Kidney capillary endothelial cell (primary cell): ENCODE measurements at regions not wholly inside any gene's neighbourhood (a gene's known extent, or its start where the extent isn't known, plus 50 kb on each side); places are given as distances from the start of the nearest gene placed in this dataset.
A peak's percentile ranks its signal among the peaks of the same experiment; 100 is the strongest.
"Not testable (repeated sequence)": the region's sequence is repeated elsewhere in the genome, so short reads cannot be mapped to it uniquely, and the experiment has no call there.

Experiments
- DNase-seq: peaks from one replicate; pipeline ENCODE4 v3.0.0-alpha.2; 2018; ENCODE audit warnings: low spot score

- no peak for DNase-seq
Observed at GRCh38 chr3:115254492-115255196, 107.6 kb upstream of the ZBTB20 start.

- DNase-seq: no peak
Observed at GRCh38 chr3:115255197-115255585, 108.1 kb upstream of the ZBTB20 start.

GRCh38 chr3:115270849-115271248 is 123.8 kb upstream of the ZBTB20 start:
- DNase-seq: no peak

- peak; percentile 67 for DNase-seq
Observed at GRCh38 chr3:115272036-115272824, 125.1 kb upstream of the ZBTB20 start.

GRCh38 chr3:115275896-115276295 is 128.8 kb upstream of the ZBTB20 start:
- DNase-seq: no peak

GRCh38 chr3:115279939-115280338 is 132.9 kb upstream of the ZBTB20 start:
- DNase-seq: no peak

GRCh38 chr3:115280506-115280905 is 133.4 kb upstream of the ZBTB20 start:
- no peak for DNase-seq

- DNase-seq: no peak
Observed at GRCh38 chr3:115281697-115282675, 134.9 kb upstream of the ZBTB20 start.

- no peak for DNase-seq
Observed at GRCh38 chr3:115284980-115285379, 137.9 kb upstream of the ZBTB20 start.

GRCh38 chr3:115286529-115287197 is 139.6 kb upstream of the ZBTB20 start:
- DNase-seq: no peak

GRCh38 chr3:115287198-115287597 is 140.1 kb upstream of the ZBTB20 start:
- DNase-seq: no peak

- DNase-seq: no peak
Observed at GRCh38 chr3:115292131-115292530, 145.0 kb upstream of the ZBTB20 start.

- DNase-seq: no peak
Observed at GRCh38 chr3:115292677-115293165, 145.6 kb upstream of the ZBTB20 start.

GRCh38 chr3:115293321-115293720 is 146.2 kb upstream of the ZBTB20 start:
- DNase-seq: no peak

GRCh38 chr3:115301364-115301860 is 154.3 kb upstream of the ZBTB20 start:
- no peak for DNase-seq

GRCh38 chr3:115317953-115318352 is 170.9 kb upstream of the ZBTB20 start:
- not testable (repeated sequence) for DNase-seq

GRCh38 chr3:115321400-115321805 is 174.3 kb upstream of the ZBTB20 start:
- DNase-seq: peak; percentile 47

- DNase-seq: no peak
Observed at GRCh38 chr3:115322901-115323300, 175.8 kb upstream of the ZBTB20 start.

- no peak for DNase-seq
Observed at GRCh38 chr3:115323380-115323779, 176.3 kb upstream of the ZBTB20 start.

- DNase-seq: no peak
Observed at GRCh38 chr3:115324056-115324455, 177.0 kb upstream of the ZBTB20 start.

GRCh38 chr3:115325539-115325938 is 178.5 kb upstream of the ZBTB20 start:
- DNase-seq: peak; percentile 36
